ENCODE measurements at regions not wholly inside any gene's neighbourhood (a gene's known extent, or its start where the extent isn't known, plus 50 kb on each side); places are given as distances from the start of the nearest gene placed in this dataset.

- H3K27ac ChIP-seq = no peak overlapping the region
- TF ChIP-seq ZFX (IDR thresholded peaks at IDR 0.05) (no peak), CTCF (conservative IDR thresholded peaks at IDR 0.05) (no peak)
Observed at GRCh38 chr12:107593713-107594381, 91.8 kb upstream of the PWP1 start.

GRCh38 chr12:107594995-107595394 is 90.6 kb upstream of the PWP1 start:
- no peak overlapping the region for H3K27ac ChIP-seq
- no peak for TF ChIP-seq CTCF (conservative IDR thresholded peaks at IDR 0.05)
- TF ChIP-seq ZFX (IDR thresholded peaks at IDR 0.05) = no peak

GRCh38 chr12:107597695-107598410 is 87.7 kb upstream of the PWP1 start:
- no peak for TF ChIP-seq ZFX (IDR thresholded peaks at IDR 0.05)
- TF ChIP-seq CTCF (conservative IDR thresholded peaks at IDR 0.05) = no peak

GRCh38 chr12:107598906-107599305 is 86.7 kb upstream of the PWP1 start:
- TF ChIP-seq CTCF (conservative IDR thresholded peaks at IDR 0.05) (no peak), ZFX (IDR thresholded peaks at IDR 0.05) (no peak)
- no peak overlapping the region for H3K27ac ChIP-seq

More at GRCh38 chr12:107597695-107598410, 87.7 kb upstream of the PWP1 start:
- no peak overlapping the region for H3K27ac ChIP-seq

GRCh38 chr12:107600581-107601144 is 84.9 kb upstream of the PWP1 start:
- H3K27ac ChIP-seq = no peak overlapping the region
- no peak for TF ChIP-seq CTCF (conservative IDR thresholded peaks at IDR 0.05)
- no peak for TF ChIP-seq ZFX (IDR thresholded peaks at IDR 0.05)

- TF ChIP-seq CTCF (conservative IDR thresholded peaks at IDR 0.05) (no peak), ZFX (IDR thresholded peaks at IDR 0.05) (no peak)
- no peak overlapping the region for H3K27ac ChIP-seq
Observed at GRCh38 chr12:107602446-107602845, 83.2 kb upstream of the PWP1 start.

GRCh38 chr12:107605293-107605692 is 80.3 kb upstream of the PWP1 start:
- no peak overlapping the region for H3K27ac ChIP-seq
- TF ChIP-seq CTCF (conservative IDR thresholded peaks at IDR 0.05) (no peak), ZFX (IDR thresholded peaks at IDR 0.05) (no peak)
